ENCODE measurements at regions not wholly inside any gene's neighbourhood (a gene's known extent, or its start where the extent isn't known, plus 50 kb on each side); places are given as distances from the start of the nearest gene placed in this dataset.

DNA sequence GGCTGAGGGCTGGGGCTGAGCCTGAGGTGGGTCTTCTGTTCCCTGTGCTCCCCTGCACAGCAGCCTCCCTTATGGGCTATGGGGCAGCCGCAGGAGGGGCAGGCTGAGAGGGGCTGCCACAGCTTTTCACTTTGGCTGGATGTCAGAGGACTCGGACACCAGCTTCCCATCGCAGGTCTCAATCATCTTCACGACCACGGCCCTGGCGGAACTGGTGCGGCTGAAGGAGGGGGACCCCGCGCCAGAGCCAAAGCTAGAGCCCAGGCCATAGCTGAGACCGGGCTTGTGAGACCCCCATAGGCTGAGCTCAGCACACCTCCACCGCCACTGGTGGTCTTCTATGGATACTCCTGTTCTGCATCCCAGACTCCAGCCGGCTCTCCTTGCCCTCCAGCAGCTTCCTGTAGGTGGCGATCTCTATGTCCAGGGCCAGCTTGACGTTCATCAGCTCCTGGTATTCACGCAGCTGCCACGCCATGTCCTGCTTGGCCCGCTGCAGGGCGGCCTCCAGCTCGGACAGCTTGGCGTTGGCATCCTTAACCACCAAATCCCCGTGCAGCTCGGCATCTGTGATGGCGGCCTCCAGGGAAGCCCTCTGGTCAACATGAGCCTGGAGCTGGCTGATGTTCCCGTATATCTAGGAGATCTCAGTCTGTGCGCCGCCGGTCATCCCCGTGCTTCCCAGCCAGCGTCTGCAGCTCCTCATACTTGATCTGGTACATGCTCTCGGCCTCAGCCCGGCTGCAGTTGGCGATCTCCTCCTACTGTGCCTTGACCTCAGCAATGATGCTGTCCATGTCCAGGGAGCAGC lies 181.7 kb upstream of the SYNPR start:
- Mint-ChIP-seq H3K27ac (no peak overlapping the region), H3K4me3 (no peak overlapping the region), H3K4me1 (no peaks in the 10 kb centered on the region), H3K9me3 (peaks cover 0 to 8% (median 2%) of the 10 kb centered on the region in 8 donors), H3K36me3 (no peaks in the 10 kb centered on the region), H3K27me3 (no peaks in the 10 kb centered on the region)
- DNase-seq = peak in 1 of 5 donors; percentile 35
- no peaks in the 10 kb centered on the region for H3K27me3 ChIP-seq (ENCODE audit: insufficient read depth, low read length)
- no peak overlapping the region for H3K4me3 ChIP-seq (ENCODE audit: low read length in 2 of 2)
- POLR2A ChIA-PET (ENCODE audit: partially characterized antibody) = no interaction called here
- intact Hi-C loops (cut with micrococcal nuclease) = no loop called here
- no peaks in the 10 kb centered on the region for H3K4me1 ChIP-seq (ENCODE audit: insufficient read depth, low read length)
- CTCF ChIA-PET (ENCODE audit: partially characterized antibody) = no interaction called here
- no peaks in the 10 kb centered on the region for H3K36me3 ChIP-seq (ENCODE audit: insufficient read depth, low read length)
- no peaks in the 10 kb centered on the region for H3K9me3 ChIP-seq (ENCODE audit: control insufficient read depth in 1 of 2, low read length in 2 of 2)
- H3K27ac ChIP-seq (ENCODE audit: low read depth, low read length) = no peak overlapping the region

DNA sequence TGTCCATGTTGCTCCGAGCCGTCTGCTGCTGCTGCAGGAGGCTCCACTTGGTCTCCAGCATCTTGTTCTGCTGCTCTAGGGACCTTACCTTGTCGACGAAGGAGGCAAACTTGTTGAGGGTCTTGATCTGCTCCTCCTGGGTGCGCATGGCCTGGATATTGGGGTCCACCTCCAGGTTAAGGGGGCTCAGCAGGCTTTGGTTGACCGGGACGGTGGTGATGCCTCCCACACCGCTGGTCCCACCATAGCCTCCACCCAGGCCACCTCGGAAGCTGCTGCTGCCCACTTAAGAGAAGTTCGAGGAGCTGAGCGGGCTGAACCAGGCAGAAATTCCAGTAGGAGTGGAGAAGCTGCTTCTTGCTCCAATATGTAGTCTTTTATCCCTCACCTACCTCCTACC lies 180.7 kb upstream of the SYNPR start:
- ChIA-PET POLR2A (ENCODE audit: partially characterized antibody) (no interaction called here), CTCF (ENCODE audit: partially characterized antibody) (no interaction called here)
- no peak overlapping the region for H3K4me3 ChIP-seq (ENCODE audit: low read length in 2 of 2)

DNA sequence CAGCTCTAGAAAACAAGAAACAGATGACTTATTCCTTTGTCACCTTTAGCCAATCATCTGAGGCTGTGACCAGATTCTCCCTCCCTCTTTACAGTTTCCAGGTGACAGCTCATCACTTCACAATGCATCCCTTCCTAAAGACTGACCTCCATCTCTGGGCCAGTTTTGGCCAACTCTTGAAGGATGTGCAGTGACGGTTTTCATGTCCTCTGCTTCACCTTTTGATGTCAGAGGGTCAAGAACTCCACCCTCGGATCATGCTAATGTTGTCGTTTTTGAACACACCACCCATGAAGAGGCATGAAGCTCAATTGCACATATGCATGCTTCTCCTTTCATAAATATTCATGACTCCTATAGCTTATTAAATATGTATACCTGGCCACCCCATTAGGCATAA lies 161.2 kb upstream of the SYNPR start:
- Histone ChIP-seq H3K9me3 (ENCODE audit: control insufficient read depth in 1 of 2, low read length in 2 of 2) (no peaks in the 10 kb centered on the region), H3K27me3 (ENCODE audit: insufficient read depth, low read length) (no peaks in the 10 kb centered on the region), H3K27ac (ENCODE audit: low read depth, low read length) (no peak overlapping the region), H3K4me3 (ENCODE audit: low read length in 2 of 2) (no peak overlapping the region), H3K4me1 (ENCODE audit: insufficient read depth, low read length) (no peaks in the 10 kb centered on the region), H3K36me3 (ENCODE audit: insufficient read depth, low read length) (no peaks in the 10 kb centered on the region)
- ChIA-PET CTCF (ENCODE audit: partially characterized antibody) (no interaction called here), POLR2A (ENCODE audit: partially characterized antibody) (no interaction called here)
- DNase-seq = no peak
- Mint-ChIP-seq H3K4me1 (no peaks in the 10 kb centered on the region), H3K27me3 (no peaks in the 10 kb centered on the region), H3K36me3 (no peaks in the 10 kb centered on the region), H3K4me3 (no peak overlapping the region), H3K9me3 (peaks cover 0 to 17% (median 4%) of the 10 kb centered on the region in 8 donors), H3K27ac (no peak overlapping the region)
- intact Hi-C loops (cut with micrococcal nuclease) = no loop called here

More for the DNA sequence above, 180.7 kb upstream of the SYNPR start:
- no peak for DNase-seq
- Mint-ChIP-seq H3K27me3 (no peaks in the 10 kb centered on the region), H3K9me3 (peaks cover 0 to 8% (median 2%) of the 10 kb centered on the region in 8 donors), H3K4me1 (no peaks in the 10 kb centered on the region), H3K36me3 (no peaks in the 10 kb centered on the region), H3K4me3 (no peak overlapping the region), H3K27ac (no peak overlapping the region)
- intact Hi-C loops (cut with micrococcal nuclease) = no loop called here
- Histone ChIP-seq H3K27ac (ENCODE audit: low read depth, low read length) (no peak overlapping the region), H3K4me1 (ENCODE audit: insufficient read depth, low read length) (no peaks in the 10 kb centered on the region), H3K9me3 (ENCODE audit: control insufficient read depth in 1 of 2, low read length in 2 of 2) (no peaks in the 10 kb centered on the region), H3K36me3 (ENCODE audit: insufficient read depth, low read length) (no peaks in the 10 kb centered on the region), H3K27me3 (ENCODE audit: insufficient read depth, low read length) (no peaks in the 10 kb centered on the region)

DNA sequence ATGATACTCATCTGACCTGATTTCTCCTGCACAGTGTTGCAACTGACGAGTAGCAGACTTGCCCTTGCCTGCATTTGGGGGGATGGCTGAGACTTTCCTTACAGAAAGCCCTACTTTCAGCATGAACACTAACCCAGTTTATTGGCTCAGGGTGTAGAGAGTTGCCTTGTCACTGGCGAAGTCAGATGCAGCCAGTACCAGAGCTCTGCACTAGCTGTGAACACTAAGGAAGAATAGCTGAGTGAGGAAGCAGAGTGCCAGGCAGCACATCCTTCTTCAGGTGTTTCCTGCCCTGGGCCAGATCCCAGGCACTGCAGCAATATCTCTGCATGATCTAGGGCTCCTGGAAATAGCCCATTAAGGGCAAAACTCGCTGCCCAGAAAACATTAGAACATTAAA lies 154.0 kb upstream of the SYNPR start:
- H3K36me3 Mint-ChIP-seq = no peaks in the 10 kb centered on the region
- DNase-seq = no peak
- Histone ChIP-seq H3K4me1 (ENCODE audit: insufficient read depth, low read length) (no peaks in the 10 kb centered on the region), H3K36me3 (ENCODE audit: insufficient read depth, low read length) (no peaks in the 10 kb centered on the region), H3K27ac (ENCODE audit: low read depth, low read length) (no peak overlapping the region), H3K27me3 (ENCODE audit: insufficient read depth, low read length) (no peaks in the 10 kb centered on the region), H3K9me3 (ENCODE audit: control insufficient read depth in 1 of 2, low read length in 2 of 2) (no peaks in the 10 kb centered on the region), H3K4me3 (ENCODE audit: low read length in 2 of 2) (no peak overlapping the region)
- no peaks in the 10 kb centered on the region for H3K27me3 Mint-ChIP-seq
- POLR2A ChIA-PET (ENCODE audit: partially characterized antibody) = no interaction called here
- no peak overlapping the region for H3K4me3 Mint-ChIP-seq
- CTCF ChIA-PET (ENCODE audit: partially characterized antibody) = interaction anchor here (1.0 kb wide), 1 partner anchor 12 kb away, joined by 3 read pairs; no protein-coding TSS in a partner anchor
- intact Hi-C loops (cut with micrococcal nuclease) = no loop called here
- H3K27ac Mint-ChIP-seq = no peak overlapping the region
- H3K4me1 Mint-ChIP-seq = no peaks in the 10 kb centered on the region
- H3K9me3 Mint-ChIP-seq = peaks cover 0 to 6% (median 2%) of the 10 kb centered on the region in 8 donors

DNA sequence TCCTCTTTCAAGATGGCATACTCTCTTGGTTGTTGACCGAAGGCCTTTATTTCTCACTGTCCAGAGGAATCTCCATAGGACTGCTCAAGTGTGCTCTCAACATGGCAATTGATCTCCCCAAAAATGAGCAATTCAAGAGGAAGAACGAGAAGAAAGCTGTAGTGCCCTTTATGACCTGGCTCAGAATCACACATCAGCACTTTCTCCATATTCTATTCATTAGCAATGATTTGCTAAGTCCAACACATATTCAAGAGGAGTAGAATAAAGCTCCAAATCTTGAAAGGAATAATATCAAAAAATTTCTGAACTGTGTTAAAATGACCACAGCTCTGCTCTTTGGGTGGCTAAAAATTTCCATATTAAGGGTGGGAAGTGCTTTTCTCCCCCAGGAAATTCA lies 151.6 kb upstream of the SYNPR start:
- CTCF ChIA-PET (ENCODE audit: partially characterized antibody) = no interaction called here
- Mint-ChIP-seq H3K9me3 (peaks cover 0 to 8% (median 3%) of the 10 kb centered on the region in 8 donors), H3K27ac (no peak overlapping the region)

DNA sequence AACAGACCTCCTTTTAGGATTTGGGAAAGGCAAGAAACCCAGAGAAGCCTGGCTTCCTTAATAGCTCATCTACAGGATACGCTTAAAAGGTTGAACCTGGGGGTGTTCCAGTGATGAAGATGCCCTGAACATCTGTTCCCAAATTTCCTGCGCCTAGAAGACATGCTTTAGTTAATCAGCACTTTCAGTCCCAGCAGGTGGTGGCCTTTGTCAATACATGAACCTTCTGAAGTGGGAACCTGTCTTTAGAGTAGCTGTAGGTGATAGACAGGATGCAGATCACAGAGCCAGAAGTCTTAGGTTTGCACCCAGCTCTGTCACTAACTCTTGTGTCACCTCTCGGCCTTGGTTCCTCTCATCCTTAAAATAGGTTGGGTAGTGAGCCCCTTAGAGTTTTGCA lies 149.7 kb upstream of the SYNPR start:
- no peak overlapping the region for H3K27ac ChIP-seq (ENCODE audit: low read depth, low read length)
- peaks cover 0 to 8% (median 1%) of the 10 kb centered on the region in 8 donors for H3K9me3 Mint-ChIP-seq
- H3K27me3 ChIP-seq (ENCODE audit: insufficient read depth, low read length) = no peaks in the 10 kb centered on the region
- no peaks in the 10 kb centered on the region for H3K36me3 ChIP-seq (ENCODE audit: insufficient read depth, low read length)
- no peak overlapping the region for H3K4me3 ChIP-seq (ENCODE audit: low read length in 2 of 2)
- H3K9me3 ChIP-seq (ENCODE audit: control insufficient read depth in 1 of 2, low read length in 2 of 2) = no peaks in the 10 kb centered on the region
- intact Hi-C loops (cut with micrococcal nuclease) = no loop called here
- H3K27ac Mint-ChIP-seq = no peak overlapping the region
- POLR2A ChIA-PET (ENCODE audit: partially characterized antibody) = no interaction called here
- DNase-seq = no peak
- no peaks in the 10 kb centered on the region for H3K4me1 Mint-ChIP-seq
- no peaks in the 10 kb centered on the region for H3K27me3 Mint-ChIP-seq
- no peak overlapping the region for H3K4me3 Mint-ChIP-seq
- no peaks in the 10 kb centered on the region for H3K36me3 Mint-ChIP-seq
- CTCF ChIA-PET (ENCODE audit: partially characterized antibody) = no interaction called here
- H3K4me1 ChIP-seq (ENCODE audit: insufficient read depth, low read length) = no peaks in the 10 kb centered on the region

More for the DNA sequence above, 151.6 kb upstream of the SYNPR start:
- no peak for DNase-seq
- no peaks in the 10 kb centered on the region for H3K9me3 ChIP-seq (ENCODE audit: control insufficient read depth in 1 of 2, low read length in 2 of 2)
- no peak overlapping the region for H3K27ac ChIP-seq (ENCODE audit: low read depth, low read length)
- H3K36me3 ChIP-seq (ENCODE audit: insufficient read depth, low read length) = no peaks in the 10 kb centered on the region
- no peak overlapping the region for H3K4me3 Mint-ChIP-seq
- POLR2A ChIA-PET (ENCODE audit: partially characterized antibody) = no interaction called here
- H3K4me1 Mint-ChIP-seq = no peaks in the 10 kb centered on the region
- H3K36me3 Mint-ChIP-seq = no peaks in the 10 kb centered on the region
- no peaks in the 10 kb centered on the region for H3K4me1 ChIP-seq (ENCODE audit: insufficient read depth, low read length)
- no peak overlapping the region for H3K4me3 ChIP-seq (ENCODE audit: low read length in 2 of 2)
- H3K27me3 Mint-ChIP-seq = no peaks in the 10 kb centered on the region
- intact Hi-C loops (cut with micrococcal nuclease) = no loop called here
- no peaks in the 10 kb centered on the region for H3K27me3 ChIP-seq (ENCODE audit: insufficient read depth, low read length)

DNA sequence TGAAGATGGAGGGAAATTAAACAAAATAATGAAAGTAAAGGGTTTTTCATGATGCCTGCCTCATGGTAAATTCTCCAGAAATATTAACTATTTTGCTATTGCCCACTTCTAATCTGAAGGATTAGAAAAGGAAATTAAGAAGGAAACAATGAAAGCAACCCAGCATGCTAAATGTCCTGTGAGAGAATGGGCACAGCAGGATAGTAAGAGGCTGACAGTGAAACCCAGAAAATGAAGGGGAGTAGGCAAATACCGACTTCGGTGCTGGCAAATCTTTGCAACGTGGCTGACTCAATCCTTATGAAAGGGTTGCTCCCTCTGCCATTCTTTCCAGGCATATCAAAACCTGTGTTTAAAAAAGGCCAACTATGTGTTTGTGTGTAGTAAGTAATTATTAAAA lies 147.5 kb upstream of the SYNPR start:
- Mint-ChIP-seq H3K27me3 (no peaks in the 10 kb centered on the region), H3K36me3 (no peaks in the 10 kb centered on the region), H3K4me3 (no peak overlapping the region), H3K27ac (no peak overlapping the region), H3K9me3 (peaks cover 0 to 7% (median 3%) of the 10 kb centered on the region in 8 donors), H3K4me1 (no peaks in the 10 kb centered on the region)
- Histone ChIP-seq H3K4me1 (ENCODE audit: insufficient read depth, low read length) (no peaks in the 10 kb centered on the region), H3K4me3 (ENCODE audit: low read length in 2 of 2) (no peak overlapping the region), H3K36me3 (ENCODE audit: insufficient read depth, low read length) (no peaks in the 10 kb centered on the region), H3K27me3 (ENCODE audit: insufficient read depth, low read length) (no peaks in the 10 kb centered on the region), H3K27ac (ENCODE audit: low read depth, low read length) (no peak overlapping the region), H3K9me3 (ENCODE audit: control insufficient read depth in 1 of 2, low read length in 2 of 2) (no peaks in the 10 kb centered on the region)
- DNase-seq = no peak
- intact Hi-C loops (cut with micrococcal nuclease) = no loop called here
- POLR2A ChIA-PET (ENCODE audit: partially characterized antibody) = no interaction called here
- CTCF ChIA-PET (ENCODE audit: partially characterized antibody) = no interaction called here
